ENCODE measurements at regions not wholly inside any gene's neighbourhood (a gene's known extent, or its start where the extent isn't known, plus 50 kb on each side); places are given as distances from the start of the nearest gene placed in this dataset.

DNA sequence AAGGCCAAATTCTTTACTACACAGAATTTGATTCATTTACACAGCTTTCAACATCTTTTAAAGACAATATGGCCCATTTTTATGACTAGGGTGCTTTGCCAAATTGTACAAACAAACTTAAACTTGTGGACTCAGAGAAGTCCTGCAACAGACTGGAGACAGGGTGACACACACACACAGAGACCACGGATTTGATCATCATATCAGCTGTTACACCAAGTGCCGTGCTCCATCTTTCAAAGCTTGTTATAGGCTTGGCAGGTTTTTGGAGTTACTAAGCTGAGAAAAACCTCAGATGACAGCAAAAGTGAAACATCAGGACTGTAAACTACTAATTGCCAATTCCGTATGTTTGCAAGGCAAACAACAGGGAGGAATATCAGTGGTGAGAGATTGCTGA is 811.7 kb downstream of the GALC start:
- no peak for DNase-seq (ENCODE audit: low read depth in 1 of 2, low spot score in 1 of 2)

DNA sequence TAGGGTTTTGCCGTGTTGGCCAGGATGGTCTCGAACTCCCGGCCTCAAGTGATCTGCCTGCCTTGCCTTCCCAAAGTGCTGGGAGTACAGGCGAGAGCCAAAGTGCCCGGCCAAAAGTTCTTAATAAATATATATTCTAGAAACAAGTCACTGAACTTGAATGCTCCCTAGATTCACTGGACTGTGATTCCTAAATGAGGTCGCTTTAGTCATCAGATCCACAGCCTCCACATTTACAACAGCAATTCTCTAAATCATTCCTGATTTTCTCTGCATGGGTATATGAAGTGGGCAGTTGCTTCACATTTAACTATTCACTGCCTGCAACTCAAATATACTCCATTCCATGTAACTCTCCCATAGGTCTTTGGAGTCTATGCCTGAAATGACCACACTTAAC is 813.0 kb downstream of the GALC start:
- no peak for DNase-seq (ENCODE audit: low read depth in 1 of 2, low spot score in 1 of 2)

- DNase-seq (ENCODE audit: low read depth in 1 of 2, low spot score in 1 of 2), result no peak
Measured at GRCh38 chr14:87178277-87178676, 814.7 kb downstream of the GALC start.

- no peak for DNase-seq (ENCODE audit: low read depth in 1 of 2, low spot score in 1 of 2)
Measured at GRCh38 chr14:87175175-87175574, 817.8 kb downstream of the GALC start.

GRCh38 chr14:87171141-87171540 is 821.8 kb downstream of the GALC start:
- no peak for DNase-seq (ENCODE audit: low read depth in 1 of 2, low spot score in 1 of 2)

DNA sequence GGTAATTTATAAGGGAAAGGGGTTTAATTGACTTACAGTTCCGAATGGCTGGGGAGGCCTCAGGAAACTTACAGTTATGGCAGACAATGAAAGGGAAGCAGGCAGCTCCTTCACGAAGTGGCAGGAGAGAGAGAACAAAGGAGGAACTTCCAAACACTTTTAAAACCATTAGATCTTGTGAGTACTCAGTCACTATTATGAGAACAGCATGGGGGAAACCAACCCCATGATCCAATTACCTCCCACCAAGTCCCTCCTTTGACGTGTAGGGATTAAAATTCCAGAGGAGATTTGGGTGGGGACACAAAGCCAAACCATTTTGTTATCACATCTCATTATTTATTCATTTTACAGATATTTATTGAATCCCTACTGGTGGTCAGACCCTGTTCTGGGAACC is 822.8 kb downstream of the GALC start:
- no peak for DNase-seq (ENCODE audit: low read depth in 1 of 2, low spot score in 1 of 2)

DNA sequence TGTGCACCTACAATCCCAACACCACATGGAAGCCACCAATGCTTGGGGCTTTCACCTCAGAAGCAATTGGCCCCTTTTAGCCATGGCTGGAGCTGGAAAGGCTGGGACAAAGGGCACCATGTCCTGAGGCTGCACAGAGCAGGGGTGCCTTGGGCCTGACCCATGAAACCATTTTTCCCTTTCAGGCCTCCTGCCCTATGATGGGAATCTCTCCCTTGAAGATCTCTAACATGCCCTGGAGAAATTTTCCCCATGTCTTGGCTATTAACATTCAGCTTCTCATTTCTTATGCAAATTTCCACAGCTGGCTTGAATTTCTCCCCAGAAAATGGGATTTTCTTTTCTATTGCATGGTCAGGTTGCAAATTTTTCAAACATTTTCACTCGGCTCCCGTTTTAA is 823.6 kb downstream of the GALC start:
- DNase-seq (ENCODE audit: low read depth in 1 of 2, low spot score in 1 of 2), result no peak

GRCh38 chr14:87161502-87161901 is 831.5 kb downstream of the GALC start:
- DNase-seq (ENCODE audit: low read depth in 1 of 2, low spot score in 1 of 2), result no peak

- no peak for DNase-seq (ENCODE audit: low read depth in 1 of 2, low spot score in 1 of 2)
Measured at GRCh38 chr14:87160989-87161388, 832.0 kb downstream of the GALC start.

DNA sequence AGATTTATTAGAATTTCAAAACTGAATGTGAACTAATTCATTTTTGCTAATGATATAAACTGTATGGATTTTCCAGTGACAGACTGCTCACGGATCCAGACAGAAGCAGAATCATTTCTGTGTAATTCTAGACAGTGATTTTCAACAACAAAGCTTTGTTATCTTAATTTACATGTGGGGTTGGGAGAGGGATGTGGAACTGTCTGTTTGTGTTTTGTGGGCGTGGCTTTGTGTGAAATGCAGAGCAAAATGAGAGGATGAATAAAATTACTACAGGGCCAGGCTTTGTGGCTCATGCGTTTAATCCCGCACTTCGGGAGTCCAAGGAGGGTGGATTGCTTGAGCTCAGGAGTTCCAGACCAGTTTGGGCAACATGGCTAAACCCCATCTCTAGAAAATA is 834.7 kb downstream of the GALC start:
- DNase-seq (ENCODE audit: low read depth in 1 of 2, low spot score in 1 of 2), result no peak

GRCh38 chr14:87156878-87157277 is 836.1 kb downstream of the GALC start:
- DNase-seq (ENCODE audit: low read depth in 1 of 2, low spot score in 1 of 2), result no peak

- DNase-seq (ENCODE audit: low read depth in 1 of 2, low spot score in 1 of 2), result no peak
Measured at GRCh38 chr14:87155856-87156488, 837.0 kb downstream of the GALC start.

DNA sequence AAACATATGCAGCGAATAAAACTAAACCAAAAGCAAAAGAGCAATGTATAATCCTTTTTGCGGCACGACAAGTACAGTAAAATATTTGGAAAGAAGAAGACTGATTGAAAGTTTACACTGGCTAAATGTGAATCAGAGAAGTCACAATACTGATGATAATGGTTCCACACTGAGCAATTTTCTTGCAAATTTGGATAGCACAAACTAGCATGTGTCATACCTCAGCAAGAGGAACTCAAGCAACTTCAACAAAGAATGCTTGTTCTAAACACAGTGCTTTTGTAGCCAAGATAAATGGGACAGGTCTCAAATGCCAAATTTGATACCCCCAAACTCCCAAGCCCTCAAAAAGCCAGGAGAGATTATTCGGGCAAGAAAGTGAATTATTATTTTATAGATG is 839.1 kb downstream of the GALC start:
- DNase-seq (ENCODE audit: low read depth in 1 of 2, low spot score in 1 of 2), result no peak

DNA sequence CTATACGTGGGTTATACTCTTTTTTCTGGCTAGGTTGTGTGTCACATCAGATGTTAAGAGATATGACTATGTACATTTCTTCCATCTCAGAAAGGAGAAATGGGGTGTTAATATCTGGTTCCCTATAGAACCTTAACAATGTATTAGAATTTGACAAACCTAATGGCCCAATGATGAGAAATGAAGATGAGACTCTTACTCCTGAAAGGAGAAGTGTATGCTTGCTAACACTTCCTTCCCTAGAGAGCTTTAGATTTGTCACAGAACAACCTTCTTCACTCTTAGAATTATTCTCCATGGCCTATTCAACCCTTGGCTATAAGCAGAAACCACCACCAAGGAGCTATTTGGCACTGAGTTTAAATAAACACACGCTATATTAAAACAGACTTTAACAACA is 839.6 kb downstream of the GALC start:
- no peak for DNase-seq (ENCODE audit: low read depth in 1 of 2, low spot score in 1 of 2)

DNA sequence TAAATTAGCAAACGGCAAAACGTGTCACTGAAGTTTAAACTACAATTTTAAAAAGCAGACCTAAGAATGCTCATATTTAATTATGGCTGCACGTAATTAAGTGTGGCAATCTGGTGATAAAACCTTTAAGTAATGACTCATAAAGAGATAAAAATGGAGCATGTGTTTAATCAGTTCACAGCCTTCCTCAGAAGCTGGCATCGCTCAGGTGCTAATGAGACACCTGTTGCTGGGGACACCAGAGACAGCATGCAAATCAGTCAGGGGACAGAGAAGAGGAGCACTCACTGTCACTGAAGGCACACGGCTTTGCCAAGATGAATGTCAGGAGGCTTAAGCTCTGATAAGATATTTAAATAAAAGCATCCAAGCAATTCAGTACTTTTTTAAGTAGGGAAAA is 840.3 kb downstream of the GALC start:
- no peak for DNase-seq (ENCODE audit: low read depth in 1 of 2, low spot score in 1 of 2)

DNA sequence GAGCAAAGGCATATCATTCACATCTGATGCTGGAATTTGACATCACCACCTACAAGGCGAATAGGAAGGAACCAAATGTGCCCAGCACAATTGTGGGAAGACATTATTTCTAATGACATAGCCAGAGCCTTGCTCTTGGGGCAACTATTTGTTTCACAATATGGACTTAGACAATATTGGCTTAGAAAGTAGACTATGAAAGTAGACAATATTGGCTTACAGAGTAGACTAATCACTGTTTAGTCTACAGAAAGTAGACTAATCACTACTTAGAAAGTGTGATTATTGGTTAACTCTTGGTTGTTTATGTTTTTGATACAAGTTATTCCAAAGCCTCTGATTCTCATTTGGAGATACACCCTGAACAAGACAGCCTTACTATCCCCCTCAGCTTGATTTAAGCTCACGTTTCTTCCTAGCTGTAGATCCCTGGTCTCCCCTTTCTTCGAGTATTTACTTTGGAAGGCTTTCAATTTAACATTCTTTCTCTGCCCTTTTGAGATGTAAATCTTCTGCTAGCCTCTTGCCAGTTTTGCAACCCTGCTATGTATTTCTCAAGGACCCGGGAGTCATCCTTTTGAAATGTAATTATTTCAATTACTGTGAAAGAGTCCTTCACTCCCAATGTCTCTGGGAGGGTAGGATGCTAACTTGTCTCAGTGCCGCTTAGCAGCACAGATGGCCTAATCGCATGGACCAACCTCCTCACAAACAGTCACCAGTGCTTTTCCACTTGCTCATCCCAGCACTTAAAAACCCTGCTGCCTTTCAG is 843.2 kb downstream of the GALC start:
- DNase-seq (ENCODE audit: low read depth in 1 of 2, low spot score in 1 of 2), result no peak

DNA sequence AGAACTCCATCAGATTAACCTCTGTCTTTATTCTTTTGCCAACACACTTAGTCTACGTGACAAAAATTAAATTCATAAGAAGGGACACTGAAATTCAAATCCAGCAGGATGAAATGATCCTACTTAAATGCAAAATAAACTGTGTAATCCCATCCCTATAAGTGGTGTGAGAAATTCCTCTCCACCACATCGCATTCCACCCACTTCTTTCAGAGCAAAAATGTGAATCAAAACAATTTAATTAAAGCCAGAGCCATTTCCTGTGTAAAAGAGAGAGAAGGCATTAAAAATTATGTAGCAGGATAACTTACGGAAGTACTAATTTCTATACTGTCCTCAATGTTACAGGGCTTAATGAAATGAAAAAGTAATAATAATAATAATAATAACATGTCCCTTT is 844.3 kb downstream of the GALC start:
- no peak for DNase-seq (ENCODE audit: low read depth in 1 of 2, low spot score in 1 of 2)

- DNase-seq (ENCODE audit: low read depth in 1 of 2, low spot score in 1 of 2), result no peak
Measured at GRCh38 chr14:87142551-87143211, 850.3 kb downstream of the GALC start.

DNA sequence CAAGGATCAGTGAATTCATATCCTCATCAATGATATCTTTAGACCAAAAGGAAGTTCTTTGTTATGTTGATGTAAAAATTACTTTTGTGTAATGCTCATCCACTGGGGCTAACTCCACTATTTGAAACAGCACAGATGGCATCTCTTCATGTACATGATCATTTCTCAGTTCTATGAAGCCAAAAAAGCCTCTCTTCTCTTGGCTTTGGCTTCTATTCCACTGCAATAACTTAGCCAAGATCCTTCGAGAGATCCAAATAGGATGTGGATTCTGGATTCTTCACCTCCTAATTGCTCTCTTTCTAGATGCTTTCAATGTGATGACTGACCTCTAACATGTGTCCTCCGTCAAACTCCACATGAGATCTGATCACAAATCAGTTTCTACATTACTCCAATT is 851.2 kb downstream of the GALC start:
- DNase-seq (ENCODE audit: low read depth in 1 of 2, low spot score in 1 of 2), result no peak

DNA sequence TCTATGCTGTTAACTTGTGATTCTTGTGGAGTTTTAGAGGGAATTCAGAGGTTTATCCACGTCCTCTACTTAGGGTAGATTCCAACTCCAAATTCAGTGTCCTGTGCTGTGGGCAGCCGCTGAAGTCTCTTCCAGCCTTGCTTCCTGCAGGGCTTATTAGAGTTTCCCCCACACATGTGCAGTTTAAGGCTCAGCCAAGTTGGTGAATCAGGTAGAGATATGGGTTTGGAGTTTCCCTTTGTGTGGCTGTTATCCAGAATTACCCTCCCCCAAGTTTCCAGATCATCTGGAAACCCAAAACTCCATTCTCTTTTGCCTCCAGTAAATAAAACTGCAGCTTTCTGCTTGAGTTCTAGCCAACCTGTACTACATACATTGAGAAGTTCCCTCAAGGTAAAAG is 853.7 kb downstream of the GALC start:
- DNase-seq (ENCODE audit: low read depth in 1 of 2, low spot score in 1 of 2), result no peak

- DNase-seq (ENCODE audit: low read depth in 1 of 2, low spot score in 1 of 2), result no peak
Measured at GRCh38 chr14:87133073-87133801, 859.7 kb downstream of the GALC start.

GRCh38 chr14:87131879-87132278 is 861.1 kb downstream of the GALC start:
- no peak for DNase-seq (ENCODE audit: low read depth in 1 of 2, low spot score in 1 of 2)

All from stimulated activated CD4-positive, alpha-beta T cell treated with anti-CD3 and anti-CD28 coated beads, Interleukin-15, amount 100 ng/mL, for 1 hour (primary cell).